ENCODE measurements at regions not wholly inside any gene's neighbourhood (a gene's known extent, or its start where the extent isn't known, plus 50 kb on each side); places are given as distances from the start of the nearest gene placed in this dataset.
A peak's percentile ranks its signal among the peaks of the same experiment; 100 is the strongest.
"Not testable (repeated sequence)": the region's sequence is repeated elsewhere in the genome, so short reads cannot be mapped to it uniquely, and the experiment has no call there.

- no peak for DNase-seq
Observed at GRCh38 chr2:138403431-138403927, 98.1 kb upstream of the SPOPL start.

GRCh38 chr2:138414014-138414413 lies 87.6 kb upstream of the SPOPL start:
- DNase-seq = no peak

GRCh38 chr2:138415985-138416384 lies 85.6 kb upstream of the SPOPL start:
- no peak for DNase-seq

- no peak for DNase-seq
Observed at GRCh38 chr2:138418453-138418852, 83.1 kb upstream of the SPOPL start.

GRCh38 chr2:138421315-138421970 lies 80.1 kb upstream of the SPOPL start:
- no peak for DNase-seq

- DNase-seq = no peak
Observed at GRCh38 chr2:138421971-138422335, 79.6 kb upstream of the SPOPL start.

GRCh38 chr2:138423198-138423597 lies 78.4 kb upstream of the SPOPL start:
- no peak for DNase-seq

GRCh38 chr2:138423745-138424144 lies 77.8 kb upstream of the SPOPL start:
- DNase-seq = no peak

GRCh38 chr2:138424436-138425140 lies 77.0 kb upstream of the SPOPL start:
- no peak for DNase-seq

GRCh38 chr2:138426116-138426515 lies 75.5 kb upstream of the SPOPL start:
- DNase-seq = not testable (repeated sequence)

- DNase-seq = no peak
Observed at GRCh38 chr2:138428710-138429440, 72.7 kb upstream of the SPOPL start.

- DNase-seq = no peak
Observed at GRCh38 chr2:138430181-138430580, 71.4 kb upstream of the SPOPL start.

GRCh38 chr2:138432971-138433370 lies 68.6 kb upstream of the SPOPL start:
- no peak for DNase-seq

GRCh38 chr2:138433995-138434951 lies 67.3 kb upstream of the SPOPL start:
- peak; percentile 4 for DNase-seq

- no peak for DNase-seq
Observed at GRCh38 chr2:138435701-138436100, 65.9 kb upstream of the SPOPL start.

GRCh38 chr2:138439733-138440132 lies 61.8 kb upstream of the SPOPL start:
- no peak for DNase-seq

GRCh38 chr2:138440759-138441158 lies 60.8 kb upstream of the SPOPL start:
- DNase-seq = no peak

GRCh38 chr2:138441916-138442315 lies 59.7 kb upstream of the SPOPL start:
- DNase-seq = no peak

GRCh38 chr2:138444411-138444810 lies 57.2 kb upstream of the SPOPL start:
- DNase-seq = no peak

- no peak for DNase-seq
Observed at GRCh38 chr2:138445227-138445626, 56.3 kb upstream of the SPOPL start.

GRCh38 chr2:138446043-138446442 lies 55.5 kb upstream of the SPOPL start:
- DNase-seq = no peak

- no peak for DNase-seq
Observed at GRCh38 chr2:138447889-138448570, 53.5 kb upstream of the SPOPL start.

Measured in COR-L47 (cell line).